ENCODE measurements at regions not wholly inside any gene's neighbourhood (a gene's known extent, or its start where the extent isn't known, plus 50 kb on each side); places are given as distances from the start of the nearest gene placed in this dataset.

GRCh38 chr6:85044361-85044760 is 280.0 kb upstream of the TBX18 start:
- POLR2A ChIA-PET, result no interaction called here
- no peak for TF ChIP-seq CTBP1 (IDR thresholded peaks at IDR 0.05; ENCODE audit: borderline replicate concordance)
- no peak for TF ChIP-seq ELF4 (IDR thresholded peaks at IDR 0.05)
- TF ChIP-seq TARDBP (IDR thresholded peaks at IDR 0.05), result no peak
- no peak for TF ChIP-seq LEF1 (IDR thresholded peaks at IDR 0.05; ENCODE audit: borderline replicate concordance)
- TF ChIP-seq NFRKB (IDR thresholded peaks at IDR 0.05), result no peak
- no peak for TF ChIP-seq FOXA1 (IDR thresholded peaks at IDR 0.05)
- TF ChIP-seq, protein P1, sequence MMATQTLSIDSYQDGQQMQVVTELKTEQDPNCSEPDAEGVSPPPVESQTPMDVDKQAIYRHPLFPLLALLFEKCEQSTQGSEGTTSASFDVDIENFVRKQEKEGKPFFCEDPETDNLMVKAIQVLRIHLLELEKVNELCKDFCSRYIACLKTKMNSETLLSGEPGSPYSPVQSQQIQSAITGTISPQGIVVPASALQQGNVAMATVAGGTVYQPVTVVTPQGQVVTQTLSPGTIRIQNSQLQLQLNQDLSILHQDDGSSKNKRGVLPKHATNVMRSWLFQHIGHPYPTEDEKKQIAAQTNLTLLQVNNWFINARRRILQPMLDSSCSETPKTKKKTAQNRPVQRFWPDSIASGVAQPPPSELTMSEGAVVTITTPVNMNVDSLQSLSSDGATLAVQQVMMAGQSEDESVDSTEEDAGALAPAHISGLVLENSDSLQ (IDR thresholded peaks at IDR 0.05), result no peak
- TF ChIP-seq FOXK2 (IDR thresholded peaks at IDR 0.05), result no peak
- no peak for TF ChIP-seq FOXM1 (IDR thresholded peaks at IDR 0.05; ENCODE audit: borderline replicate concordance)
- no peak for TF ChIP-seq ARNT (IDR thresholded peaks at IDR 0.05)
- no peak for TF ChIP-seq HDGF (IDR thresholded peaks at IDR 0.05; ENCODE audit: borderline replicate concordance)
- no peak for TF ChIP-seq ZNF384 (IDR thresholded peaks at IDR 0.05)
- no peak for TF ChIP-seq L3MBTL2 (conservative IDR thresholded peaks at IDR 0.05)
- no peak for TF ChIP-seq SP1 (IDR thresholded peaks at IDR 0.05)
- no peak for TF ChIP-seq BHLHE40 (IDR thresholded peaks at IDR 0.05; ENCODE audit: borderline replicate concordance)
- TF ChIP-seq SUZ12 (IDR thresholded peaks at IDR 0.05), result no peak
- DNase-seq (ENCODE audit: extremely low spot score), result no peak
- CTCF ChIA-PET, result no interaction called here

- DNase-seq (ENCODE audit: extremely low spot score), result no peak
- ChIA-PET CTCF (no interaction called here), POLR2A (no interaction called here)
- no peak for TF ChIP-seq L3MBTL2 (conservative IDR thresholded peaks at IDR 0.05)
- no peak for TF ChIP-seq SP1 (IDR thresholded peaks at IDR 0.05)
- TF ChIP-seq ZNF384 (IDR thresholded peaks at IDR 0.05), result no peak
- no peak for TF ChIP-seq ELF4 (IDR thresholded peaks at IDR 0.05)
- no peak for TF ChIP-seq LEF1 (IDR thresholded peaks at IDR 0.05; ENCODE audit: borderline replicate concordance)
- no peak for TF ChIP-seq CTBP1 (IDR thresholded peaks at IDR 0.05; ENCODE audit: borderline replicate concordance)
- no peak for TF ChIP-seq FOXA1 (IDR thresholded peaks at IDR 0.05)
- no peak for TF ChIP-seq FOXM1 (IDR thresholded peaks at IDR 0.05; ENCODE audit: borderline replicate concordance)
- TF ChIP-seq ARNT (IDR thresholded peaks at IDR 0.05), result no peak
- no peak for TF ChIP-seq TARDBP (IDR thresholded peaks at IDR 0.05)
- TF ChIP-seq, protein P1 (IDR thresholded peaks at IDR 0.05), result no peak
Measured at GRCh38 chr6:85041376-85041775, 277.0 kb upstream of the TBX18 start.

DNA sequence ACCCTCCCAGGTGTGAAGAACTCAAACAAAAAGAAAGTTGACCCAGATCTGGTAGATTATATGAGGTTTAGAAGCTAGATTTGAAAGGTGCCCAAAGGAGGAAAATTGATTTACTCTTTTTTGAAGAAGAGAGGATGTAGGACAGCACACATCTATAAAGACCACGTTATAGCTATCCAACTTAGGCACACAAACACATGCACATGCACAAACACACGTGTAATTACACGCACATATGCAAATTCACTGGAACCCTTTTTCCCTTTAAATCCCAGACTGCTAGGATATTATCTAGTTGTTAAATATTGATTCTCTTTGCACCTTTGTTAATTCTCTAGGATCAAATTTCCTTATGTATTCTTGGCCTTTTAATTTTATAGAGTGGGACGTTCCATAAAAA is 272.8 kb upstream of the TBX18 start:
- ChIA-PET CTCF (no interaction called here), POLR2A (no interaction called here)
- TF ChIP-seq SP1 (IDR thresholded peaks at IDR 0.05), result no peak
- no peak for DNase-seq (ENCODE audit: extremely low spot score)

GRCh38 chr6:85035766-85036165 is 271.4 kb upstream of the TBX18 start:
- TF ChIP-seq BHLHE40 (IDR thresholded peaks at IDR 0.05; ENCODE audit: borderline replicate concordance) (no peak), TARDBP (IDR thresholded peaks at IDR 0.05) (no peak), CTBP1 (IDR thresholded peaks at IDR 0.05; ENCODE audit: borderline replicate concordance) (no peak), FOXA1 (IDR thresholded peaks at IDR 0.05) (no peak), LEF1 (IDR thresholded peaks at IDR 0.05; ENCODE audit: borderline replicate concordance) (no peak), FOXM1 (IDR thresholded peaks at IDR 0.05; ENCODE audit: borderline replicate concordance) (no peak), ELF4 (IDR thresholded peaks at IDR 0.05) (no peak), ZNF384 (IDR thresholded peaks at IDR 0.05) (no peak)
- no peak for DNase-seq (ENCODE audit: extremely low spot score)
- CTCF ChIA-PET, result no interaction called here
- POLR2A ChIA-PET, result no interaction called here

GRCh38 chr6:85033547-85033946 is 269.1 kb upstream of the TBX18 start:
- TF ChIP-seq SUZ12 (IDR thresholded peaks at IDR 0.05) (no peak), TARDBP (IDR thresholded peaks at IDR 0.05) (no peak), ELF4 (IDR thresholded peaks at IDR 0.05) (no peak), BHLHE40 (IDR thresholded peaks at IDR 0.05; ENCODE audit: borderline replicate concordance) (no peak), L3MBTL2 (conservative IDR thresholded peaks at IDR 0.05) (no peak), FOXK2 (IDR thresholded peaks at IDR 0.05) (no peak), SP1 (IDR thresholded peaks at IDR 0.05) (no peak), HDGF (IDR thresholded peaks at IDR 0.05; ENCODE audit: borderline replicate concordance) (no peak), ZNF384 (IDR thresholded peaks at IDR 0.05) (no peak), NFRKB (IDR thresholded peaks at IDR 0.05) (no peak), ARNT (IDR thresholded peaks at IDR 0.05) (no peak), LEF1 (IDR thresholded peaks at IDR 0.05; ENCODE audit: borderline replicate concordance) (no peak)
- TF ChIP-seq, protein P1 (IDR thresholded peaks at IDR 0.05), result no peak
- no peak for DNase-seq (ENCODE audit: extremely low spot score)
- ChIA-PET CTCF (no interaction called here), POLR2A (no interaction called here)

DNA sequence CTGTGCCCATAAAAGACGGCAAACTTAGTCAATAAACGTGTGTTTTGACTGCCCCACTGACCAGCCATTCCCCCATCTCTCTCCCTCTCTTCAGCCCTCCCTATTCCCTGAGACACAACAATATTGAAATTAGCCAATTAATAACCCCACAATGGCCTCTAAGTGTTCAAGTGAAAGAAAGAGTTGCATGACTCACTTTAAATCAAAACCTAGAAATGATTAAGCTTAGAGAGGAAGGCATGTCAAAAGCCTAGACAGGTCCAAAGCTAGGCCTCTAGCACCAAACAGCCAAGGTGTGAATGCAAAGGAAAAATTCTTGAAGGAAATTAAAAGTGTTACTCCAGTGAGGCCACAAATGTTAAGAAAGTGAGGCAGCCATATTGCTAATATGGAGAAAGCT is 261.6 kb upstream of the TBX18 start:
- CTCF ChIA-PET, result no interaction called here
- no peak for DNase-seq (ENCODE audit: extremely low spot score)
- POLR2A ChIA-PET, result no interaction called here
- TF ChIP-seq CTBP1 (IDR thresholded peaks at IDR 0.05; ENCODE audit: borderline replicate concordance), result no peak
- no peak for TF ChIP-seq ZNF384 (IDR thresholded peaks at IDR 0.05)

DNA sequence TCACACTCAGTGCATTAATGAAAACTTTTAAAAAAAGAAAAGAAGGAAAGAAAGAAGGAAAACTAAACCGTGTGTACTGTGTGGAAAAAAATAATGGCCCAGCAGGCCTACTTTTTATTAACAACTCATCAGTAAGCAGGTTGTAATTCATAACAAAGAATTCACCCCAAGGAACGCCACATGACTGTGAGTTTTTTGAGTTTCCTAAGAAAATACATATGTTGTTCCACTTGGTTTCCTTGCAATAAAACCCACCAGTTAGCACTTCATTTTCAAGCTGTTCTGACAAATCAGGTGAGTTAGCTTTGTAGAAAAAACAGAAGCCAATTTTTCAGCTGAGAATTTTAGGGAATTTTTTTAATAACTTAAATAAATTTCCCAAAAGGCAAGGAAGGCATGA is 259.3 kb upstream of the TBX18 start:
- ChIA-PET CTCF (no interaction called here), POLR2A (no interaction called here)
- no peak for DNase-seq (ENCODE audit: extremely low spot score)
- TF ChIP-seq FOXK2 (IDR thresholded peaks at IDR 0.05) (no peak), TARDBP (IDR thresholded peaks at IDR 0.05) (no peak), FOXA1 (IDR thresholded peaks at IDR 0.05) (no peak), ELF4 (IDR thresholded peaks at IDR 0.05) (no peak), SP1 (IDR thresholded peaks at IDR 0.05) (no peak), SUZ12 (IDR thresholded peaks at IDR 0.05) (no peak), BHLHE40 (IDR thresholded peaks at IDR 0.05; ENCODE audit: borderline replicate concordance) (no peak), ARNT (IDR thresholded peaks at IDR 0.05) (no peak), HDGF (IDR thresholded peaks at IDR 0.05; ENCODE audit: borderline replicate concordance) (no peak), CTBP1 (IDR thresholded peaks at IDR 0.05; ENCODE audit: borderline replicate concordance) (no peak), LEF1 (IDR thresholded peaks at IDR 0.05; ENCODE audit: borderline replicate concordance) (no peak), FOXM1 (IDR thresholded peaks at IDR 0.05; ENCODE audit: borderline replicate concordance) (no peak), L3MBTL2 (conservative IDR thresholded peaks at IDR 0.05) (no peak), NFRKB (IDR thresholded peaks at IDR 0.05) (no peak), ZNF384 (IDR thresholded peaks at IDR 0.05) (no peak)
- TF ChIP-seq, protein P1 (IDR thresholded peaks at IDR 0.05), result no peak

All from HEK293T (cell line).